ENCODE measurements at regions not wholly inside any gene's neighbourhood (a gene's known extent, or its start where the extent isn't known, plus 50 kb on each side); places are given as distances from the start of the nearest gene placed in this dataset.

DNA sequence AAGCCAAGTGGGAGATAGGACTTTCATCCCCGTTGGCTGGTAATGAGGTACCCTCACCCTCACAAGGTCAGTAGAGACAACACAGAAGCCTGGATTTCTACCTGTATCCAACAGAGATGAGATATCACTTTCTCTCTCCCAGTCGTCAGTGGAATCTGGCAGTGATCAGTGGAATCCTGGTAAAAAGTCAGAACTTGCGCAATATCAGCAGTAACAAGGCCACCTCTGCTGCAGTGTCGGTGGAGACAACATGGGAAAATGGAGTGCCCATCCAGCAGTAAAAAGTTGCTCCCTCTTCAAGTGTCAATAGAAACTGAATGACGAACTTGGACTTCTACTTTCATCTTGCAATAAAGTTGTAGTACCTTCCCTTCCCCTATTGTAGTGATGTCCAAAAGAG, 615.9 kb downstream of the ETS1 start:
- no peak for TF ChIP-seq EZH2 (IDR thresholded peaks at IDR 0.05; ENCODE audit: borderline replicate concordance, insufficient read depth, low read length, poor library complexity, severe bottlenecking)
- TF ChIP-seq, protein P1, sequence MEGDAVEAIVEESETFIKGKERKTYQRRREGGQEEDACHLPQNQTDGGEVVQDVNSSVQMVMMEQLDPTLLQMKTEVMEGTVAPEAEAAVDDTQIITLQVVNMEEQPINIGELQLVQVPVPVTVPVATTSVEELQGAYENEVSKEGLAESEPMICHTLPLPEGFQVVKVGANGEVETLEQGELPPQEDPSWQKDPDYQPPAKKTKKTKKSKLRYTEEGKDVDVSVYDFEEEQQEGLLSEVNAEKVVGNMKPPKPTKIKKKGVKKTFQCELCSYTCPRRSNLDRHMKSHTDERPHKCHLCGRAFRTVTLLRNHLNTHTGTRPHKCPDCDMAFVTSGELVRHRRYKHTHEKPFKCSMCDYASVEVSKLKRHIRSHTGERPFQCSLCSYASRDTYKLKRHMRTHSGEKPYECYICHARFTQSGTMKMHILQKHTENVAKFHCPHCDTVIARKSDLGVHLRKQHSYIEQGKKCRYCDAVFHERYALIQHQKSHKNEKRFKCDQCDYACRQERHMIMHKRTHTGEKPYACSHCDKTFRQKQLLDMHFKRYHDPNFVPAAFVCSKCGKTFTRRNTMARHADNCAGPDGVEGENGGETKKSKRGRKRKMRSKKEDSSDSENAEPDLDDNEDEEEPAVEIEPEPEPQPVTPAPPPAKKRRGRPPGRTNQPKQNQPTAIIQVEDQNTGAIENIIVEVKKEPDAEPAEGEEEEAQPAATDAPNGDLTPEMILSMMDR (IDR thresholded peaks at IDR 0.05; ENCODE audit: poor library complexity, severe bottlenecking) = no peak
- TF ChIP-seq, protein P2, sequence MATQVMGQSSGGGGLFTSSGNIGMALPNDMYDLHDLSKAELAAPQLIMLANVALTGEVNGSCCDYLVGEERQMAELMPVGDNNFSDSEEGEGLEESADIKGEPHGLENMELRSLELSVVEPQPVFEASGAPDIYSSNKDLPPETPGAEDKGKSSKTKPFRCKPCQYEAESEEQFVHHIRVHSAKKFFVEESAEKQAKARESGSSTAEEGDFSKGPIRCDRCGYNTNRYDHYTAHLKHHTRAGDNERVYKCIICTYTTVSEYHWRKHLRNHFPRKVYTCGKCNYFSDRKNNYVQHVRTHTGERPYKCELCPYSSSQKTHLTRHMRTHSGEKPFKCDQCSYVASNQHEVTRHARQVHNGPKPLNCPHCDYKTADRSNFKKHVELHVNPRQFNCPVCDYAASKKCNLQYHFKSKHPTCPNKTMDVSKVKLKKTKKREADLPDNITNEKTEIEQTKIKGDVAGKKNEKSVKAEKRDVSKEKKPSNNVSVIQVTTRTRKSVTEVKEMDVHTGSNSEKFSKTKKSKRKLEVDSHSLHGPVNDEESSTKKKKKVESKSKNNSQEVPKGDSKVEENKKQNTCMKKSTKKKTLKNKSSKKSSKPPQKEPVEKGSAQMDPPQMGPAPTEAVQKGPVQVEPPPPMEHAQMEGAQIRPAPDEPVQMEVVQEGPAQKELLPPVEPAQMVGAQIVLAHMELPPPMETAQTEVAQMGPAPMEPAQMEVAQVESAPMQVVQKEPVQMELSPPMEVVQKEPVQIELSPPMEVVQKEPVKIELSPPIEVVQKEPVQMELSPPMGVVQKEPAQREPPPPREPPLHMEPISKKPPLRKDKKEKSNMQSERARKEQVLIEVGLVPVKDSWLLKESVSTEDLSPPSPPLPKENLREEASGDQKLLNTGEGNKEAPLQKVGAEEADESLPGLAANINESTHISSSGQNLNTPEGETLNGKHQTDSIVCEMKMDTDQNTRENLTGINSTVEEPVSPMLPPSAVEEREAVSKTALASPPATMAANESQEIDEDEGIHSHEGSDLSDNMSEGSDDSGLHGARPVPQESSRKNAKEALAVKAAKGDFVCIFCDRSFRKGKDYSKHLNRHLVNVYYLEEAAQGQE (IDR thresholded peaks at IDR 0.05; ENCODE audit: borderline replicate concordance) = no peak
- no peak for TF ChIP-seq RAD21 (conservative IDR thresholded peaks at IDR 0.05)
- TF ChIP-seq POLR2AphosphoS5 (IDR thresholded peaks at IDR 0.05) = no peak
